NCI-H2107 treated with DMSO at 0.1 percent for 48 hours (cell line): ENCODE measurements at regions not wholly inside any gene's neighbourhood (a gene's known extent, or its start where the extent isn't known, plus 50 kb on each side); places are given as distances from the start of the nearest gene placed in this dataset.

ENCODE experiments used
- DNase-seq: peaks from one replicate; lab custom pipeline; 2025; ENCODE audit not compliant: unreplicated experiment; lab: John Stamatoyannopoulos, UW

- no peak for DNase-seq
Measured at GRCh38 chr1:116231752-116232151, 120.6 kb downstream of the MAB21L3 start.

- peak; percentile 52 for DNase-seq
Measured at GRCh38 chr1:116232989-116233514, 121.9 kb downstream of the MAB21L3 start.

GRCh38 chr1:116234429-116234828, 123.2 kb downstream of the MAB21L3 start:
- DNase-seq, result no peak

- DNase-seq, result no peak
Measured at GRCh38 chr1:116239916-116240315, 128.7 kb downstream of the MAB21L3 start.

GRCh38 chr1:116242741-116243140, 130.3 kb upstream of the ATP1A1 start:
- no peak for DNase-seq

GRCh38 chr1:116243333-116244054, 129.6 kb upstream of the ATP1A1 start:
- peak; percentile 70 for DNase-seq

GRCh38 chr1:116246174-116246573, 126.9 kb upstream of the ATP1A1 start:
- no peak for DNase-seq

GRCh38 chr1:116252271-116252670, 120.8 kb upstream of the ATP1A1 start:
- no peak for DNase-seq

GRCh38 chr1:116252785-116253184, 120.3 kb upstream of the ATP1A1 start:
- peak; percentile 66 for DNase-seq

- no peak for DNase-seq
Measured at GRCh38 chr1:116253566-116254382, 119.3 kb upstream of the ATP1A1 start.

GRCh38 chr1:116254776-116255175, 118.3 kb upstream of the ATP1A1 start:
- DNase-seq, result peak; percentile 27

GRCh38 chr1:116255486-116256285, 117.4 kb upstream of the ATP1A1 start:
- peak; percentile 63 for DNase-seq

GRCh38 chr1:116256286-116256649, 116.8 kb upstream of the ATP1A1 start:
- DNase-seq, result no peak

GRCh38 chr1:116256875-116257274, 116.2 kb upstream of the ATP1A1 start:
- no peak for DNase-seq

- peak; percentile 98 for DNase-seq
Measured at GRCh38 chr1:116257341-116257767, 115.7 kb upstream of the ATP1A1 start.

- DNase-seq, result no peak
Measured at GRCh38 chr1:116257836-116258235, 115.2 kb upstream of the ATP1A1 start.

- DNase-seq, result no peak
Measured at GRCh38 chr1:116258668-116259419, 114.2 kb upstream of the ATP1A1 start.

GRCh38 chr1:116259663-116260062, 113.4 kb upstream of the ATP1A1 start:
- no peak for DNase-seq

- no peak for DNase-seq
Measured at GRCh38 chr1:116260115-116260514, 112.9 kb upstream of the ATP1A1 start.

- no peak for DNase-seq
Measured at GRCh38 chr1:116260621-116261020, 112.4 kb upstream of the ATP1A1 start.

GRCh38 chr1:116261227-116261626, 111.8 kb upstream of the ATP1A1 start:
- no peak for DNase-seq
